ENCODE measurements at regions not wholly inside any gene's neighbourhood (a gene's known extent, or its start where the extent isn't known, plus 50 kb on each side); places are given as distances from the start of the nearest gene placed in this dataset.

DNA sequence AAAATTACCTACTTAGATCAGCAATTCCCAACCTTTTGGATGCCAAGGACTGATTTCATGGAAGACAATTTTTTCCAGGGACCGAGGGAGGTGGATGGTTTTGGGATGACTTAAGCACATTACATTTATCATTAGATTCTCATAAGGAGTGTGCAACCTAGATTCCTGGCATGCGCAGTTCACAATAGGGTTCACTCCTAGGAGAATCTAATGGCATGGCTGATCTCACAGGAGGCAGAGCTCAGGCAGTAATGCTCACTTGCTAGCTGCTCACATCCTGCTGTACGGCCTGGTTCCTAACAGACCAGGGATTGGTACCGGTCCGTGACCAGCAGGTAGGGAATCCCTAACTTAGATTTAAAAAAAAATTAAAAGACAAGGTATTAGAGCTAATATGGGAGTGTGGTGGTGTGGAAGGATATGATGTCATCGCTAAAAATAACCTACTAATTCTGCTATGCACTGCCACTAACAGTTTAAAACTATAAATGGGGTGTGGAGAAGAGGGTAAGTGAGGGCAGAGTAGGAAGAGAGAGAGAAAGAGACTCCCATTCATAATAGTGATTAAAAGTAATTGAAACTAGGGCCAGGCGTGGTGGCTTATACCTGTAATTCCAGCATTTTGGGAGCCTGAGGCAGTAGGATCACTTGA, 282.7 kb downstream of the BAMBI start:
- Histone ChIP-seq H3K4me1 (ENCODE audit: control insufficient read depth, low read depth, low read length) (no peaks in the 10 kb centered on the region), H3K27ac (ENCODE audit: low read length) (no peak overlapping the region), H3K9me3 (ENCODE audit: control insufficient read depth, low read depth, low read length) (no peaks in the 10 kb centered on the region), H3K27me3 (ENCODE audit: control insufficient read depth, insufficient read depth, low read length) (no peaks in the 10 kb centered on the region), H3K9ac (ENCODE audit: low read length) (no peak overlapping the region), H3K4me3 (ENCODE audit: low read length) (no peak overlapping the region), H3K36me3 (ENCODE audit: control insufficient read depth, low read depth, low read length) (no peaks in the 10 kb centered on the region)

DNA sequence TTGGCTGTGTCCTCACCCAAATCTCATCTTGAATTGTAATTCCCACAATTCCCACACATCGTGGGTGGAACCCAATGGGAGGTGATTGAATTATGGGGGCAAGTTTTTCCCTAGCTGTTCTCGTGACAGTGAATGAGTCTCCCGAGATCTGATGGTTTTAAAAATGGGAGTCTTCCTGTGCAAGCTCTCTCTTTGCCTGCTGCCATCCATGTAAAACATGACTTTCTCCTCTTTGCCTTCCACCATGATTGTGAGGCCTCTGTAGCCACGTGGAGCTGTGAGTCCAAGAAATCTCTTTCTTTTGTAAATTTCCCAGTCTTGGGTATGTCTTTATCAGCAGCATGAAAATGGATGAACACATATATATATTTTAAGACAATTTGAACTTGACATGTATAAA, 285.4 kb downstream of the BAMBI start:
- Histone ChIP-seq H3K9me3 (ENCODE audit: control insufficient read depth, low read depth, low read length) (no peaks in the 10 kb centered on the region), H3K27ac (ENCODE audit: low read length) (no peak overlapping the region), H3K36me3 (ENCODE audit: control insufficient read depth, low read depth, low read length) (no peaks in the 10 kb centered on the region), H3K4me3 (ENCODE audit: low read length) (no peak overlapping the region), H3K27me3 (ENCODE audit: control insufficient read depth, insufficient read depth, low read length) (no peaks in the 10 kb centered on the region), H3K9ac (ENCODE audit: low read length) (no peak overlapping the region), H3K4me1 (ENCODE audit: control insufficient read depth, low read depth, low read length) (no peaks in the 10 kb centered on the region)

DNA sequence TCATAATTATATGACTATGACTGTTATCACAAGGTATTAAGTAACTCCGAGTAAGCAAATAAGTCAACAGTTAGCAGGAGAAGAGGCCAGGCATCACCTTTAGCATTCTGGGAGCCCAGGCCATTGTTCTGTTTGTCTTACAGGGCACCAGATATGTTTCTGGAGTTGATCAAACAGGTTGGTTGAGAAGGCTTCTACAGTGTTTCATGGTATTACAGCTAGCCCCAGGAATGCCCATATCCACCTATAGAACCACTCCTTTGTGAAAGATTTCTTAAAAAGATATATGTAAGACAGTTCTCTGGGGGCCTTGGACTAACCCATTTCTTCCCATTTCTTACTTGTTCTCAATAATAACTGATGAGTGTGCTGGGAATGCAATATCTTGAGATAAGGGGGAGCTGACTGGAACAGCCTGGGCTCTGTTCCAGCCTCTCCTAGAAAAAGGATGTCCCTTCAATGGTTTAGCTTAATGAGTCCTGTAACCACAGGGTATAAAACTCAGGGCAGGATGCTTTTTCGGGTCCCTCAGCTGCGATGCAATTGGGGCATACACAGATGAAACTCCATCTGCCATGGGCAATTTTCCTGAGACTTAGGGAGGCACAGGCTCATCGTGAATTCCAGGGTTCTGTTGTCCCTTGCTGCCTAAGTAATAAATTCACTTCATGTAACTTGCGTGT, 286.4 kb downstream of the BAMBI start:
- Histone ChIP-seq H3K36me3 (ENCODE audit: control insufficient read depth, low read depth, low read length) (no peaks in the 10 kb centered on the region), H3K9ac (ENCODE audit: low read length) (no peak overlapping the region), H3K9me3 (ENCODE audit: control insufficient read depth, low read depth, low read length) (no peaks in the 10 kb centered on the region), H3K4me1 (ENCODE audit: control insufficient read depth, low read depth, low read length) (no peaks in the 10 kb centered on the region), H3K4me3 (ENCODE audit: low read length) (no peak overlapping the region), H3K27ac (ENCODE audit: low read length) (no peak overlapping the region), H3K27me3 (ENCODE audit: control insufficient read depth, insufficient read depth, low read length) (no peaks in the 10 kb centered on the region)

DNA sequence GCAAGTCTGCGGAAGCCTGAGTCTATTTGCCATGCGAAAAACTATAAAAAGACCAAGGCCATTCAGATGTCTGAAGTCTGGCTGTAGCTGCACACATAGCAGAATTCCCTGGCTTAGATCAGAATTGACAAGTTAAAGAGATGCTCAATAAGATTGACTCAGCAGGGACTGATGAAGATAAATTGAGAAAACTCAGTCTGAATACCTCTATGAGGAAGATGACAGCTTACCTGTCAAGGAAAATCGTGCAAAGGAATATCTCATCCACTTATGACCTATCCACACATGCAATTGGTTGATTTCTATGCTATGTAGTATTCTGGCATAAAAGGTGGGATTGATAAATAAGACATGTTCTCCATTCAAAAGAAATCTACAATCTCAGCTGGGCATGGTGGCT, 288.6 kb downstream of the BAMBI start:
- H3K9ac ChIP-seq (ENCODE audit: low read length), result no peak overlapping the region
- no peak overlapping the region for H3K4me3 ChIP-seq (ENCODE audit: low read length)
- no peaks in the 10 kb centered on the region for H3K27me3 ChIP-seq (ENCODE audit: control insufficient read depth, insufficient read depth, low read length)
- no peak overlapping the region for H3K27ac ChIP-seq (ENCODE audit: low read length)
- H3K36me3 ChIP-seq (ENCODE audit: control insufficient read depth, low read depth, low read length), result no peaks in the 10 kb centered on the region
- no peaks in the 10 kb centered on the region for H3K4me1 ChIP-seq (ENCODE audit: control insufficient read depth, low read depth, low read length)
- H3K9me3 ChIP-seq (ENCODE audit: control insufficient read depth, low read depth, low read length), result no peaks in the 10 kb centered on the region

DNA sequence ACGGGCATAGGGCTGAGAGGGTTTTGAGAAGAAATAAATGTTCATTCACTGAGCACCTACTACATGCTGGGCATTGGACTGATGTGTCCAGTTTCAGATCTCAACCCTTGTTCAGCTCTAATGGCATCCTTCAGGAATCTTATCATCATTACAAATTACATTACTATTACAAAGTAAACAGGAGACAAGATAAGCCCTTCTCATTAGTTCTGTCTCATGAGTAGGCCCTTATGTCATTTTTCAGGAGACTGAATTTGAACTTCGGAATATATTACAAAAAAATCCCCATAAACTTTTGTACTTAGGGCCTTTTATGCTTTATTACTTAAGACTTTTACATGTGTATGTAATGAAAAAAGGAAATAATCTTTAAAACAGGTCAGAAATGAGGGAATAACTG, 289.7 kb downstream of the BAMBI start:
- Histone ChIP-seq H3K9me3 (ENCODE audit: control insufficient read depth, low read depth, low read length) (no peaks in the 10 kb centered on the region), H3K9ac (ENCODE audit: low read length) (no peak overlapping the region), H3K27ac (ENCODE audit: low read length) (no peak overlapping the region), H3K27me3 (ENCODE audit: control insufficient read depth, insufficient read depth, low read length) (no peaks in the 10 kb centered on the region), H3K4me3 (ENCODE audit: low read length) (no peak overlapping the region), H3K36me3 (ENCODE audit: control insufficient read depth, low read depth, low read length) (no peaks in the 10 kb centered on the region), H3K4me1 (ENCODE audit: control insufficient read depth, low read depth, low read length) (no peaks in the 10 kb centered on the region)

DNA sequence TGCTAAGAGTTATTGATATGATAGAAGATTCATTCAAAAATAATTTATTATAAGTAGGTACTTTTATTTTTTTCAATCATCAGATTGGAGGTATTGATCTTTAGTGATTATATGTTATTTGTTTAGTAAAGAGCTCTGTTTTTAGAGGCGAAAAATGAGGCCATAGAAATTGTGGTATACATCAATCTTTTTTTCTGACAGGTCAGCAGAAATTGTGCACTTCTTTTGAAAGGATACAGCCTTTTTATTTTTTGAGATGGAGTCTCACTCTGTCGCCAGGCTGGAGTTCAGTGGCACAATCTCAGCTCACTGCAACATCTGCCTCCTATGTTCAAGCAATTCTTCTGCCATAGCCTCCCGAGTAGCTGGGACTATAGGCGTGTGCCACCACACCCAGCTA, 292.1 kb downstream of the BAMBI start:
- H3K4me1 ChIP-seq (ENCODE audit: control insufficient read depth, low read depth, low read length), result no peaks in the 10 kb centered on the region
- H3K36me3 ChIP-seq (ENCODE audit: control insufficient read depth, low read depth, low read length), result no peaks in the 10 kb centered on the region
- no peak overlapping the region for H3K9ac ChIP-seq (ENCODE audit: low read length)
- H3K4me3 ChIP-seq (ENCODE audit: low read length), result no peak overlapping the region
- H3K27ac ChIP-seq (ENCODE audit: low read length), result no peak overlapping the region
- H3K27me3 ChIP-seq (ENCODE audit: control insufficient read depth, insufficient read depth, low read length), result no peaks in the 10 kb centered on the region
- no peaks in the 10 kb centered on the region for H3K9me3 ChIP-seq (ENCODE audit: control insufficient read depth, low read depth, low read length)

DNA sequence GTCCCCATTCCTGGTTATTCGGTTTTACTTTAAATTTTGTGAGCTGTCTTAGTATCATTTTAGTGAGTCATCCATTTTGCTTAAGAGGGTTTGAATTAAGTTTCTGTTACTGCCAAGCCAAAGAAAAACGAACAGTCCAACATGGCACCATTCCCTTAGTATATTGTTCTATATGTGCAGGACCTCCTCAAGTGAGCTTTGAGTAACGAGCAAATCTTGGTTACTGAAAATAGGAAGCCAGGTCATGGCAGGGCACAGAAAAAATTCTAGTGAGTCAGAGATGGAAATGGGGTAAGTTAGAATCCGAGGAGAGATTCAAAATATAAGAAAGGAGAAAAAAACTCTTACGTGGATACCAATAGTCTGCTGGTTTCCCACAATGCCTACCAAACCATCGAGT, 292.9 kb downstream of the BAMBI start:
- no peak overlapping the region for H3K27ac ChIP-seq (ENCODE audit: low read length)
- H3K27me3 ChIP-seq (ENCODE audit: control insufficient read depth, insufficient read depth, low read length), result no peaks in the 10 kb centered on the region
- H3K9me3 ChIP-seq (ENCODE audit: control insufficient read depth, low read depth, low read length), result no peaks in the 10 kb centered on the region
- H3K9ac ChIP-seq (ENCODE audit: low read length), result no peak overlapping the region
- H3K4me1 ChIP-seq (ENCODE audit: control insufficient read depth, low read depth, low read length), result no peaks in the 10 kb centered on the region
- H3K36me3 ChIP-seq (ENCODE audit: control insufficient read depth, low read depth, low read length), result no peaks in the 10 kb centered on the region
- no peak overlapping the region for H3K4me3 ChIP-seq (ENCODE audit: low read length)

DNA sequence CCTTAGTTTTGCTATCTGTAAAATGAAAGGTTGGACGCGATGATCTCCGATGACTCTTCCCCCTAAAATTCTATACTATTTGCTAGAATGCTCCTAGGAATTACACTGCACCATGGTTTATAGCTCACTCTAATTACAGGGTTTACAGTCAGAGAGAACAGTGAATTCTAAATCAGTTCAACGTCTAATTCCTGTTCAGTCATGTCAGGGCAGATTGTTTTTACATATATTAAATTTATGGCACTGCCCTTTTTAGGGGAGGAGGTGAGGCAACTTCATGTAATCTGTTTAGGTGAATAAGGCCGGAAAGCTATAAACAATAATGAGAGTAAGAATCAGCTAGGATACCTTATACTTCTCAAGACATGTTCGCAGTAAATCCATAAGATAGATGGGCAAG, 293.9 kb downstream of the BAMBI start:
- Histone ChIP-seq H3K27ac (ENCODE audit: low read length) (no peak overlapping the region), H3K9ac (ENCODE audit: low read length) (no peak overlapping the region), H3K36me3 (ENCODE audit: control insufficient read depth, low read depth, low read length) (no peaks in the 10 kb centered on the region), H3K4me3 (ENCODE audit: low read length) (no peak overlapping the region), H3K9me3 (ENCODE audit: control insufficient read depth, low read depth, low read length) (no peaks in the 10 kb centered on the region), H3K27me3 (ENCODE audit: control insufficient read depth, insufficient read depth, low read length) (no peaks in the 10 kb centered on the region), H3K4me1 (ENCODE audit: control insufficient read depth, low read depth, low read length) (peaks cover 8% of the 10 kb centered on the region)

DNA sequence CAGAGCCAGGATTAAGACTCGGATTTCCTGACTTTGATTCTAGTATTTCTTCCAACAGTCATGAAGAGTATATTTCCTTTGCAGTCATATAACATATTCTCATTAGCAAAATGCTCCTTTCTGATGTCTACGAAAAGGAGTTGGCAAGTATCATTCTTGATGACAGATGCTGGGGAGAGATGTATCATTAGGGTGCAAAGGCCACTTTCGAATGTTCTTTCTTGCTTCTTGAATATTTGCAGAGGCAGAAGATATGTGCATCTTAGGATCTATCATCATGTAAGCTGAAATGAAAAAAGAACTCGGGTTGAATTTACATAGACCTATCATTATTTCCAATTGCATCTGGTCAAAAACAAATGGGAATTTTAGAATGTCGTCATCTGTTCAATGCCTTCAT, 294.4 kb downstream of the BAMBI start:
- H3K27ac ChIP-seq (ENCODE audit: low read length), result no peak overlapping the region
- H3K9me3 ChIP-seq (ENCODE audit: control insufficient read depth, low read depth, low read length), result no peaks in the 10 kb centered on the region
- H3K36me3 ChIP-seq (ENCODE audit: control insufficient read depth, low read depth, low read length), result no peaks in the 10 kb centered on the region
- H3K9ac ChIP-seq (ENCODE audit: low read length), result no peak overlapping the region
- H3K4me3 ChIP-seq (ENCODE audit: low read length), result no peak overlapping the region
- H3K4me1 ChIP-seq (ENCODE audit: control insufficient read depth, low read depth, low read length), result peaks cover 8% of the 10 kb centered on the region
- H3K27me3 ChIP-seq (ENCODE audit: control insufficient read depth, insufficient read depth, low read length), result no peaks in the 10 kb centered on the region

DNA sequence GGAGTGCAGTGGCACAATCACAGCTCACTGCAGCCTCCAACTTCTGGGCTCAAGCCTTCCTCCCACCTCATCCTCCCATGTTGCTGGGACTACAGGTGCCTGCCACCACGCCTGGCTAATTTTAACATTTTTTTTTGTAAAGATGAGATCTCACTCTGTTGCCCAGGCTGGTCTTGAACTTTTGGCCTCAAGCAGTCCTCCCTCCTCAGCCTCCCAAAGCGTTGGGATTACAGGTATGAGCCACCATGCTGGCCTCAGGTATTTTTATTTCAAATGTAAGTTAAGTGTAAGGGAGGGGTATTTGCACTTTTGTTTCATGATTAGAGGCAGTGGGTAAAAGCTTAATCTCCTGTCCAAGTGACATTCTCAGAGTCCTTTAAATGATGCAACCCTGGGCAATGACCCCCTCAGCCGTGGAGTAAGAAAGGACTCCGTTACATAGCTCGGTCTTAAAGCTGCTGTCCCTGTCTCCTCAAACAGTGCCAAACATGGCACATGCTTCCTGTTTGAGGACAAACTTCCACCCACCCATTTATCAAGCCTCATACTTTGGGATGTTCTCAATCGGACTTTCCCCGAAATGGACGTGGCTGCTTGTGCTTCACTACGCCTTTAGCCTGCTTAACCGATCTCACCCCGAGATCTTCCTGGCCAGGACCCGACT, 296.1 kb downstream of the BAMBI start:
- Histone ChIP-seq H3K9ac (ENCODE audit: low read length) (no peak overlapping the region), H3K27ac (ENCODE audit: low read length) (no peak overlapping the region), H3K27me3 (ENCODE audit: control insufficient read depth, insufficient read depth, low read length) (no peaks in the 10 kb centered on the region), H3K36me3 (ENCODE audit: control insufficient read depth, low read depth, low read length) (no peaks in the 10 kb centered on the region), H3K4me3 (ENCODE audit: low read length) (no peak overlapping the region), H3K4me1 (ENCODE audit: control insufficient read depth, low read depth, low read length) (peaks cover 8% of the 10 kb centered on the region), H3K9me3 (ENCODE audit: control insufficient read depth, low read depth, low read length) (no peaks in the 10 kb centered on the region)

DNA sequence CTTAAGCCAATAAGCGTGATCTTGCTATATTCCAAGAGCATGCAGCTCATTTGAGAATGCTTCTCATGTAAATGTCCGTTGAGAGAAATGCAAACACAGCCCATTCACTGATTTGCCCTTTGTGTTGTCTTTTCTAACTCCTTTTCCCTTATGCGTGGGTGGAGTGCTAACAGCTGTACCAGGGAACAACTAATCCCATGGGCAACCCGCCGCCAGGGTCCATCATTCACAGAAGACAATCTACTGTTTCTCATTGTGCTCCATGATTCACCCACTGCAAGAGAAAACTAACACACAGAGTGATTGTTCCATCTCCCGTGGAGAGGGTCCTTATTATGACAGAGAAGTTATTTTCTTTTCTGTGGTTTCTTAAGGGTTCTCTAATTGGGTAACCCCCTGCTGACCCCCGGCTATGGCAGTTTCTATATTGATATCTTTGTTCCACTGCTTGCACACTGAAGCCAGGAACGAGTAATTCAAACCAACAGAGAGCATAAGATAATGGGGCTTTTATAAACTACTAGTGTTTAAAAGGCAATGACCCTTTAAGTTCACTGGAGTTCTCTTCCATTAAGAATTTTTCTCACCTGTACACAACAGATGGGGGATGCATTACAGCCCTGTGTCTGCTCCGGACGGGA, 298.7 kb downstream of the BAMBI start:
- Histone ChIP-seq H3K27me3 (ENCODE audit: control insufficient read depth, insufficient read depth, low read length) (no peaks in the 10 kb centered on the region), H3K4me3 (ENCODE audit: low read length) (no peak overlapping the region), H3K27ac (ENCODE audit: low read length) (no peak overlapping the region), H3K9me3 (ENCODE audit: control insufficient read depth, low read depth, low read length) (no peaks in the 10 kb centered on the region), H3K9ac (ENCODE audit: low read length) (no peak overlapping the region), H3K4me1 (ENCODE audit: control insufficient read depth, low read depth, low read length) (peaks cover 8% of the 10 kb centered on the region), H3K36me3 (ENCODE audit: control insufficient read depth, low read depth, low read length) (no peaks in the 10 kb centered on the region)

Data from iPS-18a (cell line).